ENCODE measurements at regions not wholly inside any gene's neighbourhood (a gene's known extent, or its start where the extent isn't known, plus 50 kb on each side); places are given as distances from the start of the nearest gene placed in this dataset.

DNA sequence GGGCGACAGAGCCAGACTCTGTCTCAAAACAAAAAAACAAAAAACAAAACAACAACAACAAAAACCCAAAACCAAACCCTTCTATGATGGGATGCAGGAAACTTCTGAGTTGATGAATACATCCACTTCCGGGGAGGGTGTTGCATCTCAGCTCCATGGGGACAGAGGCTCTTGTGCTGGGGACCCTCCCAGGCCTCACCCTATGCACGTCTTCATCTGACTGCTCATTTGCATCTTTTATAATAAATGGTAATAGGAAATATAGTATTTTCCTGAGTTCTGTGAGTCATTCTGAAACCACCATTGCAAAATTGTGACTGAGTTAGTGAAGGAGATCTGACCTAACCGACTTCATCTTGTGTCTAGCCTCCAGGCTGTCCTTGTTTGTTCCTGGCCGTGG is 109.5 kb upstream of the SLC28A3 start:
- DNase-seq (ENCODE audit: low read depth, low spot score), result no peak

DNA sequence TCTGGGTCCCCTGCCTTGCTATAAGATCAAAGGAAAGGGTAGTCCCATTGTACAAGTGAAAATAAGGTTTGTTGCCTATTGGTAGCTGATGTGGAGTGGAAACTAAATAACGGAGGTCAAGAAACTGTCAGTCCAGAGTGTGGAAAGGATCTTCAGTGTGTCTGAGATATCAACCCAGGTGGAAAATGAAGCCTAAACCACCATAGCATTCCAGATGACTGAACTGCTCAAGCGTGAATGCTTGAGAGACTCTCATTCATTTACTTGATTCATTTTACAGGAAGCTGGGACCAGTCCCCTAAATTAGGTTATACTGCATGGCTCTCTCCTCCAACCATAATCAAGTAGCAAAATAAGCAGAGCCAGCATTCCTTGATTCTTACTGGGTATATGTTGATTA is 116.0 kb upstream of the SLC28A3 start:
- no peak for DNase-seq (ENCODE audit: low read depth, low spot score)

DNA sequence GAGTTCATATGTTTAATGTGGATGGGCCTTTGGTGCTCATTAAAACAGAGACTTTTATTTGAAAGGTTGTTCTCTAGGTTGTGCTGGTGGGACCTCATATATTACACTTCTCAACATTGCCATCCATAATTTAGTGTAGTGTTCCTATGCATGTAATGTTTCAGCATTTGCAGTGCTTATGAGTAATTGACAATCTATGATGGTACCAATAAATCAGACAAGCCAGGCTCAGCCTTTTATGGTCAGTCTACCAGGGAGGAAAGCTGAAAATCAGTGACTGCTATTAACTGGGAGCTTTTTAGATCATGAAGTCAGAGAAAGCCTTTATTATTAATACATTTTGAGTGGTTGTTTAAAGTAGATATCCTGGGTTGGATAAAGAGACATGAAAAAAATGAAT is 120.1 kb upstream of the SLC28A3 start:
- DNase-seq (ENCODE audit: low read depth, low spot score), result no peak

DNA sequence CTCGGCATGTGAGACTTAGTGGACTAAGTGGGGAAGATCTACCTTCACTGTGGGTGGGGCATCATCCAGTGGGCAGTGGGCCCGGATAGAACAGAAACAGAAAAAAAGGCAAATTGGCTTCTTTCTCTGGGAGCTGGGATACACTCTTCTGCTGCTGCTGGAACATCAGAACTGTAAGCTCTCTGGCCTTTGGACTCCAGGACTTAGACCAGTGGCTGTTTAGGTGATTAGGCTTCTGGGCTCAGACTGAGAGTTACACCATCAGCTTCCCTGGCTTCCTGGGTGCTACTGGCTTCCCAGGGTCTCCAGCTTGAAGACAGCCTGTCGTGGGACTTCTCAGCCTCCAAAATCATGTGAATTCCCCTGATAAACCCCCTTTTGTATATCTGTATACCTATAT is 122.7 kb upstream of the SLC28A3 start:
- DNase-seq (ENCODE audit: low read depth, low spot score), result no peak

DNA sequence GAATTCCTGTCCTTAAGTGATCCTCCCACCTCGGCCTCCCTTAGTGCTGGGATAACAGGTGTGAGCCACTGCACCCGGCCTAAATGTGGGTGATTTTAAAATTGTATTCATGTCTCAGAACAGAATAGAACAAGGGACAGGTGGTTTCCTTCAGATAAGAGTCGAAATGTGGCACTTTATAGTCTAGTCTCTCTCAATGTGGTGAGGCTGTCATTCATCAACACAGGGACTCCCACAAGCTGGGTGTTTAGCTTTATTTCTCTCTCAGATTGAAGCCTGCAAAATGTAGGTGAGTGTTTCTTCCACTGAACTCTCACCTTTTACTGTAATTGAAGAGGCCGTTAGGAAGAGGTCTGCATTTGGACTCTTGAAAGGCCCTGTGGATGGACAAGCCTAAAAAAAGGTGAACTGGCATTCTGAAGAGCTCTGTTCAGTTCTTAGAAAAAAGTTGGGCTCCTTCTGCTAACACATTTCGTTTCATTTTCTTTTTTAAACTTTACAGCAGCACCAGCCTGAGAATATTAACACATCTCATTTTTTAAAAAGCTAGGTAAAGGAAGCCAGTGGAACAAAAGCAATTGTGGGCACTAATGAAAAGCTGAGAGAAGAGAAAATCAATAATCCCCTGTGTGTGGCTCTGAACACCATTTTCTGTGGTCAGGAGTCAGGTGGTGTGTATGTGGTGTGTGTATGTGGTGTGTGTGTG is 126.2 kb upstream of the SLC28A3 start:
- DNase-seq (ENCODE audit: low read depth, low spot score), result no peak

DNA sequence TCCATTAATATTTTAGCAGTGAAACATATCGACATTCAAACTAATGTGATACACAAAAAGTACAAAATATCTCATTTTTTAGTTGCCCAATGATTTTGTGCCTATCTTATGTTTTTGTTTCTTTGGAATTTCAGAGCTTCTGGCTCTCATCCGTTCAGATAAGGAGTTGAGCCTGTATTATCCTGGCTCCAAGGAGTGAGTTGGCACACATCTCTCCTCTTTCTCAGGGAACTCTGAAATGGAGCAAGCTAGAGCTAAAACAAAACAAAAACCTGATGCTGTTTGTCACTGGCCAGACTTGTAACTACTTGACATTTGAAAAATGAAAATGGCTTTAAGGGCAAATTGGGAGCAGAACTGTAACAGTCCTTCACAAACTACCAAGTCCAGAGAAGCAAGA is 131.3 kb upstream of the SLC28A3 start:
- DNase-seq (ENCODE audit: low read depth, low spot score), result no peak

DNA sequence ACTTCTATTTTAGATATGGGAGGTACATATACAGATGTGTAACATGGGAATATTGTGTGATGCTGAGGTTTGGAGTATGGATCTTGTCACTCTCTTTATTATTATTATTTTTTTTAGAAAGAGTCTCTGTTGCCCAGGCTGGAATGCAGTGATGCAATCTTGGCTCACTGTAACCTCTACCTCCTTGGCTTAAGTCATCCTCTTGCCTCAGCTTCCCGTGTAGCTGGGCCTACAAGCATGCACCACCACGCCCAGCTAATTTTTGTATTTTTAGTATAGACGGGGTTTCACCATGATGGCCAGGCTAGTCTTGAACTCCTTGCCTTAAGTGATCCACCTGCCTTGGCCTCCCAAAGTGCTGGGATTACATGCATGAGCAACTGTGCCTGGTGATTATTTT is 138.4 kb upstream of the SLC28A3 start:
- DNase-seq (ENCODE audit: low read depth, low spot score), result no peak

DNA sequence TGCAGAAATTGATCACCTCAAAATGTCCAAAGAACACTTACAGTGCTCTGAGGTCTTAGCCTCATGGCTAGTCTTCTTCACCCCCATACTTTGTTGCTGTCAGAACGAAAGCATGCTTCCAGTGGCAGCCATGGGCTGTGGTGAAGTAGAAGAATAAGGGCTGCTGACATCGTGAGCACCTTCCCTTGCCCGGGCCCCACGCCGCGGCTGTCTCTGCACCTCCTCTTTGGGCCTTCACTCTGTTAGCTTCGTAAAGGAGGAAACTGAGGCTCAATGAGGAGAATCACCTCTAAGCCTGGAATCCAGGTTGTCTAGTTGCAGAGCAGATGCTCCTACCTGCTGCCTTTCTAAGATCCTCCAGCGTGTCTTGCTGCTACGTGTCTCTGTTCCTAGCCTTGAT is 139.5 kb upstream of the SLC28A3 start:
- DNase-seq (ENCODE audit: low read depth, low spot score), result no peak

DNA sequence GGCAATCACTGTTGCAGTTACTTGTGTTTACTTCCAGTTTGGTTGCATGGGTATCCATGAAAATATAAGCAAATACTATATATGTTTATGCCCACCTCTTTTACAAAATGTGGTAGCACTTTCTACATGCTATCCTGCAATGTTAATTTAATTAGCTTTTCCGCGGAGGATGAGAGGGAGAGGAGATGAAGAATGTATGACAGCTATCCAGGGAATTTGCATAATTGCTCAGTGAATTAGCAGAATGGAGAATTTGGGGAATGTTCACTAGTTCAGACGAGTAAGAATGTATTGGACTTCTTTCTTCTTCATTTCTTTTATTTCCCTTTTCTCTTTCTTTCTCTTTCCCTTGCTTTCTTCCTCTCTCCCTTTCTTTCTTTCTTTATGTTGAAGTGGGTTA is 140.7 kb upstream of the SLC28A3 start:
- DNase-seq (ENCODE audit: low read depth, low spot score), result peak; percentile 32

DNA sequence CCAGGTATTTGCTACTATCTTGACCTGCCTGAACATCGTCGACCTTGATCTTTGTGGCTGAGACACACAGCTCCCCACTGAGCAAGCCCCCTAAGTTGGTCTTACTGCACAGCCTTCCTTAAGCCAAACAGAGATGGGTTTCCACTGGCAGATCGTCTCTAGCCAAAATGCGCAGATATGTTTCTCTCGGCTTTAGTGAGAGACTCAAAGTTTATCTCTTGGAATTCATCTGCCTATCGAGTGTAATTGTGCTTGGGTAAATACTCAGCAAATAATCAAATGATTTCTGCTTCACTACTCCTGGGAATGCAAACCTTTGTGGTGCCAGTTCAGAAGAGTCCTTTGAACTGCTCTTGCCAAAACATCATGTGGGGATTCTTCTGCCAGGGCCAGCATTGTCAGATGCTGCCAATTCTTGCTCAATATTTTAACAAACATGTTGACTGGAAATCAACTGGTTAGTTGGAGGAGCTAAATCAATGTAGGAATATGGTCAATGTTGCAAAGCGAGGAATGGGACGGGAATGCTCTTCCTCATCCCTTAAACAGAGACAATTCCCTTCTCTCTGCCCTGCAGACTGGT is 141.2 kb upstream of the SLC28A3 start:
- DNase-seq (ENCODE audit: low read depth, low spot score), result peak; percentile 44

DNA sequence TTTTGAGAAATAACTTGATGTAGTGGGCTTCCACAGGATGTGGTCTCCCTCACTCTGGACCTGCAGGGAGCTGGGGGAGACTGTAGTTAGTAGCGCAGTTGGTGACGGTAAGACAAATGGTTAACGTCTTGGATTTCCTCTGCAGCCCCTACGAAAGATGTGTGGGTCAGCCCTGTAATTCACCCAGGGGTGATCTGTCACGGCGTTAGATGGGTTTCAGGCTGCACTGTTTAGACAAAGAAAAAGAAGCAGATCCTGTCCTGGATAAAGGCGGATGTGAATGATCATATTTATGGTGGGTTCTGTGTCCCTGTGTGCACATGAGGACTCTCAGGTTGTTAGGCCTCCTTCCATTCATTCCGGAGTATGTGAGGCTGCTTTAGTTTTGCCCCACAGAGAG is 142.0 kb upstream of the SLC28A3 start:
- no peak for DNase-seq (ENCODE audit: low read depth, low spot score)

DNA sequence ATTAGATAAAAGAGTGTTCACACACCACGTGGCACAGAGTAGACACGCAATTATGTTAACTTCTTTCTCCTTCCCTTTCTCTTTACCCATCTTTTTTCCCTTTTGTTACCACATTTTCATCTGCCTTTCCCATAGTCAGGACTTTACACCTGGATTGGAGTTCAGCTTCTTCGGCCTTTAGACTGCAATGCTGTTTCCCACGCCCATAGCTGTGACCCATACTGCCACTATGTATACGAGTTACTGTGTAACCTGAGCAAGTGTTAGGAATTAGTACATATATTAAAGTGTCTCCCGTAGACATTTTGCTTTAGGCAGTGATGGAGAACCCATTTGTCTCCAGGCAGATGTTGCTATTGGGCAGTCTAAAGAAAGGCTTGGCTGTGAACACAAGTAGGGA is 143.6 kb upstream of the SLC28A3 start:
- DNase-seq (ENCODE audit: low read depth, low spot score), result no peak

DNA sequence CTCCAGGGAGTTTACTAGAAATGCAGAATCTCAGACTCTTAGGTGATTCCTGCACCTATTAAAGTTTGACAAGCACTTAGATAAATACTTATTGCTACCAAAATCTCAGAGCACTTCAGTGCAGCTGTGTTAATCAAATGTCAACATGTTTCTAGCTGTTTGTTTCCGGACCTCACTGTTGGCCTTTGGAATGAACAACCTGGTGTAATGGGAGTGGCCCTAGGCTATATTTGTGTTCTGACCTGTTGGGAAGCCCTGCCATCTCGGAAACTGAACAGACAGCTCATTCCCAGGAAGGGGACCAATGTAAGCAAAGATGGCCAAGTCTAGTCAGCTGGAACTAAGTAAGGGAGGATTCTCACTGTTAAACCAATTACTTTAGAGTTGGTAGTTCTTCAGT is 145.0 kb upstream of the SLC28A3 start:
- no peak for DNase-seq (ENCODE audit: low read depth, low spot score)

DNA sequence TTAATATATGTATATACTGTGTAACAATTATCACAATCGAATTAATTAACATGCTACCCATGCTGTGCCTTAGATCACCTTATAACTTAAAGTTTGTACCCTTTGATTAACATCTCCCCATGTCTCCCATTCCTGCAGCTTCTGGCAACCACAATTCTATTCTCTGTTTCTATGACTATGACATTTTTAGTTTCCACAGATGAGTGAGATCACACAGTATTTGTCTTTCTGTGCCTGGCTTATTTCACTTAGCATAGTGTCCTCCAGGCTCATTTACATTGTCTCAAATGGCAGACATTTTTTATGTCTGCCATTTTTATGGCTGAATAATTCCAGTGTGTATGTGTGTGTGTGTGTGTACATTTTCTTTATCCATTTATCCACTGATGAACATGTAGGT is 146.1 kb upstream of the SLC28A3 start:
- no peak for DNase-seq (ENCODE audit: low read depth, low spot score)

DNA sequence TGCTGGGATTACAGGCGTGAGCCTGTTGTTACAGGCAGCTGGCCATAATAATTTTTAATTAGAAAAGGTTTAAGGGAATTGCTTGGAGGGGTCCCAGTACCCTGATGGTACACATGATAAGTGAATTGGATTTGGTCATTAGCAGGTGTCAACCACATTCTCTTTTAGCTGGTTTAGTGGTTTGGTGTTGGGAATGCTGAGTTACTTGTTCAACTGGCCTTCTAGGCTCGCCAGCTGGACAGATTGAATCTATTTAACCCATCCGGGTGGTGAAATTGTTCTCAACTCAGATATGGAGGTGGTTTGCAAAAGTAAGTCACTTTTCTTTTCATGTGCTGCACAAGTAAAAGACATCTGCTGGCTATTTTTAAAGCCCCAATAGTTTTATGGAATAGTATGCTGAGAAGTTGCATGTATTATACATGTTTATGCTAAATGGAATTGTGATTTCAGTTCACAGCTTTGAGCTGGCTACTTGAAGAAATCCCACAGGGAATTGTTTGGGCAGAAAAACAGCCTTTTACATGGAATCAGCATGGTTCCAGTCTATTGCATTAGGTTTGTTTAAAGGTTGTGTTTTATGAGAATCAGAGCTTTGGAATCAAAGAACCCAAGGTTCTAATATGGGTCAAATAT is 149.8 kb upstream of the SLC28A3 start:
- no peak for DNase-seq (ENCODE audit: low read depth, low spot score)

DNA sequence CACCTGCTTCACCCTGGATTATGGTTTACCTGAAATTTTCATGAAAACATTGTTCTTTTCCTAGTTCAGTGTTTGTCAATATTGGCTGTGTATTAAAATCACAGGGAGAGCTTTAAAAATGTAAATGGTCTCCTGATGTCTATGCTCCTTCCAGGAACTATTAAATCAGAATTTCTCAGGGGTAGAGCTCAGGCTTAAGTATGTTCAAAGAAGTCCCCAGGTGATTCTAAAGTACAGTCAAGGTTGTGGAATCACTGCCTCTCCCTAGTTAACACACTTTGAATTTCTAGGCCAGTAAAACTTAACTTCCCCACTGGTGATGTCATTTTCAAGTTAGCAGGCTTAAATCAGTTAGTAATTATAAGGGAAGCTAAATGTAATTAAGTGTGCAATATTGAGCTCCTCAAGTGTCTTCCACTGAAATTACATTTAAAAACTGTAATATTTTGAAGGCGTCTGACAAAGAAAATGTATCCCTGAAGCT is 150.3 kb upstream of the SLC28A3 start:
- no peak for DNase-seq (ENCODE audit: low read depth, low spot score)

DNA sequence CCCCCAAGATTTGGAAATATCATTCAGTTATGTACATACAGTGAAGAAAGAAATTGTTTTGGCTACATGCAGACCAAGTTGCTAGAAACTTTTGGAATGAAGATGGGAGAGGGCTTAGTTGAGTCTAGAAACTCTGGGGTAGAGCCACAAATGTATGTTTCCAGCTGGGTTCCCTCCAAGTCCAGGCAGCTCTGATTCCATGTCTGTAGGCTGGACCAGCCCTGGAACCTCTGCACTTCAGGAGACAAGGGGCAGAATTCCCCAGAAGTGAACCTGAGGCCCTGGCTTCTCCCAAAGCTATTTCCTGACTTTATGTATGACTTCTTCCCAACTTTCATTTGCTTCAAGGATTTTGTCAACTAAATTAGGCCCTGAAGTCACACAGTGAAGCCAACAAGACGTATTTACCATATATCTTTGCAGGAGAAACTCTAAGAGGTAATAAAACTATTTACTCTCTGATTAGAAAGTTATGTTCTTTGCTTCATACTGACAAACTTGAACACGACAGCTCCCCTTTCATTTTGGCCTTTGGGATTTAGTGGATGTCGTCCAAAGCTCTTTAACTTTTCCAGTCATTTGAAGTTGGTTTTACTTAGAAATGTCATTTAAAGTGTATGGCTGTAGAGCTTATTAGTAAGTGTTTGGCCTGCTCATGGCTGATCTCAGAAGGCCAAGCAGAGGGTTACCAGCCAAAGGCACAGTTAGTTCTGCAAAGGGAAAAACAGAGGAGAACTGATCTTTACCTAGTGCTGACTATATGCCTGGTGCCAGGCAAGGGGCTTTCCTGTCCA is 152.0 kb upstream of the SLC28A3 start:
- DNase-seq (ENCODE audit: low read depth, low spot score), result no peak

DNA sequence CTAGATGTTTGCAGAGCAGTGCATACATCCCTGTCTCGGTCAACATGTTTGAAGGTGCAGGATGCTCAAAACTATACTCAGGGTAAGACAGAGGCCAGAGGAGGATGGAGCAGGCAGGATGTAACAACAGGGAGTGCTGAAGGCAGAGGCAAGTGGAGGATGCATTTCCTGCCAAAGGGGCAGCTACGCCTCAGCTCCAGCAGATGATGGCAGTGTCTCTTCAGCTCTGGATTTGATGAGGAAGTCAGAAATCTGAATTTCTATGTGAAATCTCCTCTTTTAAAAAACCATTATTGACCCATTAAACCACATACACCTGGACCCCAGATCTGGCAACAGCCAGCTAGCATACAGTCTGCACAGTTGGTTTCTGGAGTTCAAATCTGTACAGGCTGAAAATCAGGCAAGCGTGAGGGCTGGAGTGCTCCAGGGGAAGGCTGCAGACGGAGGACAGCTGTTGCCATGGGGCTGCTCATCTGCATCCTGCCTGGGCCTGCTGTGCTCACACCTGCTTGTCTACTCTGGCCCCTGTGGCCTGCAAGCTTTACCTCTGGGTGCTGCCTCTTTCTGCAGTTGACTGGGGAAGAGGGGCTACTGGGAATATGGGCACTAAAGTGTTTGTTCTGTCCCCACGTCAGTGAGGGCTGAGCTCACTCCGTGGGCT is 152.9 kb upstream of the SLC28A3 start:
- no peak for DNase-seq (ENCODE audit: low read depth, low spot score)

DNA sequence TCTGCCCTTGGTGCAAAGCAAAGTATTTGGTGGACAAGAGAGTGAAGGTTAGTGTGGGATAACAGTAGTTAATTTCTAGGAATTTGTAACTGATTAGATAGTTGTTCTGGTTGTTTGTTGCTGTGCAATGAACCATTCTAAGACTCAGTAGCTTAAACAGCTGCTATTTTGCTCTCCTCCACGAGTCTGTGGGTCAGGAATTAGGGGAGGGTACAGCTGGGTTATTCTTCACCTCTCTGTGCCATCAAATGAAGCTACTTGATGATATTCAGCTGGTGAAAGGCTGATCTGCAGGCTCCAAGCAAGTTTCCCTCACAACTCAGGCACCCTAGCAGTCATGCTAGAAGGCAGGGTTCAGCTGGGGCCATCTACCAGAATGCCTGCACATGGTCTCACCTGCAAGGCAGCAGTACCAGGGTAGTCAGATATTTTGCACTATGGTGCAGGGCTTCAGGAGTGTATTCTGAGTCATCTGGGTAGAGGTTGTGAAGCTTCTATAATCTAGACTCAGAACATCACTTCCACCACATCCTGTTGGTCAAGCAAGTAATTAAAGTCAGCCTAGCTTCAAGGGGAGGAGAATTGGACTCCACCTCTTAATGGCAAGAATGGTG is 159.5 kb upstream of the SLC28A3 start:
- DNase-seq (ENCODE audit: low read depth, low spot score), result no peak

DNA sequence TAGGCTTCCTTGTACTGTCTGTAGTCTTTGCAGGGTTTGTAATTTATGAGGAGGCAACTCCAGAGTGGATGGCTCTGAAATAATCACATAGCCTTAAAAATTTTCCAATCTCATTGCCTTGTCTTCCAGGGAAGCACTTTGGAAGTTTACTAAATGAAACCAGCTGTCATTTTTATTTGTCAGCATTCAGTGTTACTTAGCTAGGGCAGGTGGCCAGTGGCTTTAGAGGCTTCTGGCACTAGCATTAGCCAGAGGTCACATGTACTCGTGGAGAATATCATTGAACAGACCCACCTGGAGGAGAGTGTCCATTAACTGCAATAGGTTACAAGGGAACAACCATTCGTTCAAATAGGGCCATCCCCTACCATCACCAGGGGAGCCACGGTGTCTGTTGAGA is 160.3 kb upstream of the SLC28A3 start:
- no peak for DNase-seq (ENCODE audit: low read depth, low spot score)

DNA sequence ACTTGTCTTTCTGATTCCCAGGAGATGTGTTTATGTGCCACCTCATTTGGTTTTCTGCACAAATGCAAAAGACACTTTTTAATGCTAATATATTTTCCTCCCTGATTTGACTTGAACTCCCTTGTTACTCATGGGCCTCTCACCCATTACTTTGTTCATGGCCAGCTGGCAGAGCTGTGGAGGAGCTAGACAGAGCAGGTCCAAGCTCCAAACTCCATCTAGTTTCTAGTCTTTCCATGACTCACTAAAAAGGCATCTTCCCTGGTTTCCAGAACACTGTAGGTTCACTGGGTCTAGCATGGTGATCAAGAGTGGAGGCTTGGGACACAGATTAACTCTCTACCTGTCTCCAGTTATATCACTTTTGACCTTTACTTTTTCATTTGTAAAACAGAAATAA is 161.0 kb upstream of the SLC28A3 start:
- peak; percentile 9 for DNase-seq (ENCODE audit: low read depth, low spot score)
